ENCODE measurements at regions not wholly inside any gene's neighbourhood (a gene's known extent, or its start where the extent isn't known, plus 50 kb on each side); places are given as distances from the start of the nearest gene placed in this dataset.

DNA sequence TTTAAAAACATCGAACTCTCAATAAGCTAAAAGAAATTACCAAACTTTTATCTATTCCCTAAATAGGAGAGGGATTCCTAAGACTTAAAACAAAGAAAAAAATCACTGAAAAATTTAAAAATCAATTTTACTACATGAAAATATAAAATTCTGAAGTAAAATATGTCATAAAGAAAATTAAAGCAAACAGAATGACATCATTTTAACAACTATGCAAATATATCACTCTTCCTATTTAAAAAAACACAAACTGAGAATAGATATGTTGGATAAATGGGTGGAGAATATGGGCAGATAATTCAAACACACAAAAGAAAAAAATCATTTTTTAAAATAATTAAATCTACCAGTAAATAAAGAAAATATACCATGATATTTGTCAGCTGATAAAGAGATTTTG, 510.0 kb downstream of the BCL11B start:
- DNase-seq (ENCODE audit: low spot score), result no peak

DNA sequence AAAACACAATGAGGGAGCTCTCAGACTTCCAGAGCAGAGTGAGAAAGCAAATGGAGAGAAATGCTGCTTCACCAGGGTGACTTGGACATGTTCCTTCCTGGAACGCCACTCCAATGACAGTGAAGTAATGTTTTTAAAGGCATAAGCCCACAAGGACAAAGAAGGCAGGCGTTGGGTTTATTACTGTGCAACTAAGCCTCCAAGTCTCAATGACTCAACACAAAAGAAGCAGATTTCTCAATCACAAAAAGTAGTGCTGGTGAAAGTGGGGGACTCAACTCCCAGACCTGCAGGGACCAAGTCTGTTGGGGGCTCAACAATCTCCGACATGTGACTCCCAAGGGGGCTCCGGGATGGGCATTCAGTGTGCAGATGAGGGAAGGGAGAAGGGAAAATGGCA, 505.2 kb downstream of the BCL11B start:
- DNase-seq (ENCODE audit: low spot score), result no peak

DNA sequence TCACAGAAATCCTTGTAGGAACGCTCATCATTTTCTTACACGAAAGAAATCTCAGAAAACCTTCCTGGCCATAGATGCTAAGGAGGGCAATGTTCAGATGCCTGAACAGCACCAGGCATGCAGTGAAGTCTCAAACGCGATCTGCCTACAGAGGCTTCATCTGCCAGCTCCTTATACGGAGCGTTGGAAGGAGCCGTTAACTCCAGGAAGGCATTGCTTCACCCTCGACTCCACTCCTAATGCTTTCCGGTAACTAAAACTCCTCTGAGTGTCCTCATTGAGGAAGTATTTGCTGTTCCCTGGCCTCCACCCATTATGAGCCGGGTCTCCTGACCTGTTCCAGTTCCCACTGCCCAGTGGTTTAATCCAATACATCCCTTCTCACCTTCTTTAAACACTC, 502.7 kb downstream of the BCL11B start:
- DNase-seq (ENCODE audit: low spot score), result no peak

DNA sequence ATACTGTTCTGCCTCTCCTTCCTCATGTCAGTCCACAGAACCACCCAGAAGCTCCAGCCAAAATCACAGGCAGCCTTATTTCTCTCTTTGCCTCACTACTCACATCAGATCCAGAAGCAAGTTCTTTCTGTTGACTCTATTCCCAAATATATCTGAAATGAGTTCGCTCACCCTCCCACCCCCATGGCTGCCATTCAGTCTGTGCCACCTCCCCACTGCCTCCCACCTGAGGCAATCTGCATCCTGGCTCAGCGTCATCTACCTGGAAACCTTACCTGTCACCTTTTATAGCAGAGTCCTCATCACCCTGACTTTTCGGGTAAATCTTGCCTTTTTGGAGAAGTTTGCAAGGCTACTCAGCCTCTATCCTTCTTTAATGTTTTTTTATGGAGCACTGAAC, 501.8 kb downstream of the BCL11B start:
- no peak for DNase-seq (ENCODE audit: low spot score)

DNA sequence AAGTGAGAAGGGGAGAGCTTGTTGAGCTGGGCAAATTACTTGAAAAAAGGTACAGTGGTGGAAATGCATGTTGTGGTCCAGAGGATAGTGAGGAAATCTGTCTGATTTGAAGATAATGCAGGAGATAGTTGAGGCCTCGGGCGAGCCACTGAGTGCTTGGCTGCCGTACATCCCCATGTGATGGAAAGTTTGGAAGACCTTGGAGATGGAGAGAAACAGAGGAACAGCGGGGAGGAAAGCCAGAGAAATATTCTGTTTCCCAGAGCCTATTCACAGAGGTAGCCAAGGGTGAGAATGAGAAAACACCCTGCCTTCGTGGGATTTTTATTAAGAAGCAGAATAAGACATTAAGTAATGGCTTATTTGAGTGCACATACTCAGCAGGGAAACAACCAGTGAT, 498.2 kb downstream of the BCL11B start:
- DNase-seq (ENCODE audit: low spot score), result no peak

DNA sequence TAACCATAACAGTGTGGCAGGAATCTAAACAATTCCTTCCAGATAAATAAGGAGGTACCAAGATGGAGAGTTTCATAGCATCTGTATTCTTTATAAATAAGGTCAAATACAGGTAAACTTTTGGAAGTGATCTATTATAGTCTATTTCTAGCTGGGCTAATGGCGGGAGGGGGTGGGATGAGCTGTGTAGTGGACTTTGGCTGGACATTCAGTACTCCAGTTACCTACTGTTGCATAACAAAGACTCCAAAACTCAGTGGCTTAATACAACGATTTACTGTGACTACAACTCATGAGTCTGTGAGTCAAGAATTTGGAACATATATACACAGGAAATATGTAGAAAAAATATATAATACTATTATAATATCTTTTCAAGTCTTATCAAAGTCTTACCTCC, 496.1 kb downstream of the BCL11B start:
- DNase-seq (ENCODE audit: low spot score), result no peak

DNA sequence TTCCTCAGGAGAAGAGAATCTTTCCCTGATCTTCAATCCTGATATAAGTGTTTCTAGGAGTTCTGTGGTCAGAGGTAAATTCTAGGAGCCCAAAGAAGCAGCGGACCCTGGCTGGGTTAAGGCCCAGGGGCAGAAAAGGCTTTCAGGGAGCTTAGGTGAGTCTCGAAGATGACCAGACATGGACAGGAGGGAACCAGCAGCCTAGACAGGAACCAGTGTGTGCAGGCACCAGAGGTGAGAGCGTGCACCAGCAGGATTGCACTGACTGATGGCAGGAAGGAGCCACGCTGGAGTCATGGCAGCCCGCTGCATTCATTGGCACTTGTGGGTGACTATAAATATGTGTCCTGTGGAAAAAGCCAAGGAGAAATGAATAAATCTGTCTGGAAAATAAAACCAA, 489.9 kb downstream of the BCL11B start:
- DNase-seq (ENCODE audit: low spot score), result no peak

DNA sequence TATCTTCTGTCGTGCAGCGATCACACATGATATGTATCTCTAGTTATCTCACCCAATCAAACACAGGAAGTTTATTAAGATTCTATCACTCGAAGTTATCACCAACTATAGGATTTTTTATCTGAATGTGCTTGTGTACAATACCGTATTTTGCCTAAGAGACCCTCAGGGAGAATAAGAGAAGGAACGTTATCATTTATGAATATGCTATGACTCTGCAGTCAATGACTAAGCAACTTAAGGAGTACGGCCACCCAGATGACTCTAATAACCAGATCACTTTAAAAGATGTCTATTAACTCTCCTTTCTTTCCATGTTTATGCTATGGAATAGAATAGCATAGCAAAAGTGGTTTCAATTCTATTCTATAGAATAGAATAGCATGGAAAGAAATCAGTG, 486.4 kb downstream of the BCL11B start:
- DNase-seq (ENCODE audit: low spot score), result no peak

DNA sequence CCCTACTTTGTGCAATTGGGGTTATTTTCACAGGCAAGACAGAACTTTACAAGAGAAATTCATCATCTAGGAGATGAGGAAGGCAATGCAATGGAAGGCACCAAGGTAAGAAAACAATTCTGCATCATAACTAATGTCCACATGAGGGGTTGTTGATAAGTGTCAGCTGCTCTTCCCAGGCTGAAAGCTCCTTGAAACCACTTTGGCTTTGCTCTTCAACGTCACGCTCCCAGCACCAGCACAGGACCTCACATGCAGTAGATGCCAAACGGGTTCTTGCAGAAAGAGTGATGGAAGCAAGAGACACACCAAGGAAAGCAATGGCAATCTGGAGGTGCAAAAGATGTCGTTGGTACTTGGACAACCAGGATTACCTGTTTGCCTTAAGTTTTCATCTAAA, 485.5 kb downstream of the BCL11B start:
- DNase-seq (ENCODE audit: low spot score), result no peak

DNA sequence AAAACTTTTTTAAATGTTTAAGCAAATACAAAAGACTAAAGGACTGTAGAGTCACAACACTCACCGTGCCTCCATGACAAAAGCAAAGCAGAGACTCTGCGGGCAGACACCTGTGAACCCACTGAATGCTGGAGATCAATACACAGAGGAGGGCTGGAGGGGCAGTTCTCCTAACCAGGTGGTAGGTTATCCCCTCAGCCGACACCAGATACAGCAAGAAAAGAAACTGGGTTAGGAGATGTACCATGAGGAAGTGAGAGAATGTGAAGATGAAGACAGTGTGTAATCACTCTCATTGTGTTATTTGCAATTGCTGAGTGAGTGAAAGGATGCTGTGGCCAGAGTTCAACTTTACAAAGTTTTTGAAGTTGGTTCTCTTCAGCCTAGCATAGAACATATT, 480.3 kb downstream of the BCL11B start:
- DNase-seq (ENCODE audit: low spot score), result no peak

DNA sequence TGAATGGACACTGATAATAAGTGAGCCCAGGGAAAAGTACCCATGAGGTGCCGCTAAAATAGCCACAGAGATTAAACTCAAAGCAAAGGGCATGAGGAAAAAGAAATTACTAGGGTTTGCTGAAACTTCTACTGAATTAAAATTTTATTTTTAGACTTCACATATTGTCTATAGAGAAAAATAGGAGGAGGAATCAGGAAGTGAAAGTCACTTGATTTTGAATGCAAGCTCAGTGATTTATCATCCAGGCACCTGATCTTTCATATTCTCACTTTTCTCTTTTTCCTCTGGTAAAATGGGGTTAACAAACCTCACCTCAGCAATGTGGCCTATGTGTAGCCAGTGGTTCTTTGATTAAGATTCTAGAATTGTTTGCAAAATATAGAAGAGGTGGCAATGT, 479.8 kb downstream of the BCL11B start:
- DNase-seq (ENCODE audit: low spot score), result no peak

DNA sequence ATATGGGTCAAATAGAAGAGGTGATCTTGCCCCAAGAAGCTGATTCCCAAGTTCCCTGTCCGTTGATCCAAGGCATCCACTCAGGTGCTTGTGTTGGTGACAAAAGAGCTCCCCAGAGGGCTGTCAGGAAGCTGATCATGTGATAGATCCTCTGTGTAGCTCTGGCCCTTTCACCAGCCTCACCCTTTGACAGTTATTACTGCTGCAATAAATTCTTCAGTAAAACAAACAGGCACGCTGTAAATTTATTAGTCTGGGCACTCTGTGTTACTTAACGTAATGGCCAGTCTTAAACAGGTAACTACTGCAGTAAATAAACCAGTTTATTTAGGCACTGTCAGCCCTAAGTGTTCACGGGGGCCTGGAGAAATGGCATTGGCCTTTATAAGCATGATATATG, 473.9 kb downstream of the BCL11B start:
- DNase-seq (ENCODE audit: low spot score), result no peak

DNA sequence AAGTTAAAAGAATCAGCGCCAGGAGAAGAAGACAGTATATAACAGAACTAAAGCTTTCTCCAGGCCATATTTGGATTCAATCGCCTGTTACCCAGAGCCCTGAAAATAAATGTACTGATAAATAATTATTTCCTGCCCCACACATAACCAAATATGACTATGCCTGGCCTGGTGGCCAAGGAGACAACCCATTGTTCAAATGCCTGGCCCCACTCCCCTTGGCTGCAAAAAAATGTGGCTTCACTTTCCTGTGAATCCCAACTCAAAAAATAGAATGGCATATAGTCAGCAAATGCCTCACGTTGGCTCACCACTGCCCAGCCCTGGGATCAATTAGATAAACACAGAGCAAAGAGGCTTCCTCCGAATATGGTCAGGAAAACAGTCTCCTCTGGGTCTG, 472.1 kb downstream of the BCL11B start:
- DNase-seq (ENCODE audit: low spot score), result no peak

DNA sequence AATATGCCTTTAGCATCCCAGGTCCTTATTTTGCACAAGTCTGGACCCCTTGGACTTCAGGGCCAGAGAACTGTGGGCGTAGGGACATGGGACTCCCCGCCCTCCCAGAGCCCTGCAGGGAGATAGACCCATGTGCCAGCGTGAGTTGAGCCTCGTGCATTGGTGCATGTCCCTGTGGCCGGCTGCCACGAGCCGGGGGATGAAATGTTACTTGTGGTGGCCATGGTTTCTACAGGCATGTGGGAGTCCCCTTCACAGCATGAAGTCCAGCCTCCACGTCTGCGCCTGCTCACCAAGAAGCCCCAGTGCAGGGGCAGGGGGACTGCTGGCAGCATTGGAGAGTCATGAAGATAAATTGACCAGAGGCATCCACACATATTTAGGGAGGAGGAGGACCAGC, 470.0 kb downstream of the BCL11B start:
- DNase-seq (ENCODE audit: low spot score), result no peak

DNA sequence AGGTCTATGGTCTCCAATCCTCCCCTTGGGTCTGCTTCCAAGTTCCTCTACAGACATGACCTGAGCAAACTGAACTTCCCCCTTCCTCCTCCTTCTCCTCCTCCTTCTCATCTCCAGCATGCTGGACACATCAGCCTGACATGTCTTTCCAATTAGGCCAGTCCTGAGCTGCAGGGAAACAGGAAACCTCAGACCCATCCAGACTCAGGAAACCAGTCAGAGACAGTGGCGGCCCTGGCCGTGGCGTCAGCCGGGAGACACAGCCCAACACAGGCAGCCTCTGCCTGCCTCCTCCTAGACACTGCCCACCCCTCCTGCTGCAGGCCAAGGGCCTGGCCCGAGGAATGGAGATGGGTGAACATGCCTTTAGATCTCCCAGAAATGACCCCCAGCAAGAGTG, 468.8 kb downstream of the BCL11B start:
- no peak for DNase-seq (ENCODE audit: low spot score)

DNA sequence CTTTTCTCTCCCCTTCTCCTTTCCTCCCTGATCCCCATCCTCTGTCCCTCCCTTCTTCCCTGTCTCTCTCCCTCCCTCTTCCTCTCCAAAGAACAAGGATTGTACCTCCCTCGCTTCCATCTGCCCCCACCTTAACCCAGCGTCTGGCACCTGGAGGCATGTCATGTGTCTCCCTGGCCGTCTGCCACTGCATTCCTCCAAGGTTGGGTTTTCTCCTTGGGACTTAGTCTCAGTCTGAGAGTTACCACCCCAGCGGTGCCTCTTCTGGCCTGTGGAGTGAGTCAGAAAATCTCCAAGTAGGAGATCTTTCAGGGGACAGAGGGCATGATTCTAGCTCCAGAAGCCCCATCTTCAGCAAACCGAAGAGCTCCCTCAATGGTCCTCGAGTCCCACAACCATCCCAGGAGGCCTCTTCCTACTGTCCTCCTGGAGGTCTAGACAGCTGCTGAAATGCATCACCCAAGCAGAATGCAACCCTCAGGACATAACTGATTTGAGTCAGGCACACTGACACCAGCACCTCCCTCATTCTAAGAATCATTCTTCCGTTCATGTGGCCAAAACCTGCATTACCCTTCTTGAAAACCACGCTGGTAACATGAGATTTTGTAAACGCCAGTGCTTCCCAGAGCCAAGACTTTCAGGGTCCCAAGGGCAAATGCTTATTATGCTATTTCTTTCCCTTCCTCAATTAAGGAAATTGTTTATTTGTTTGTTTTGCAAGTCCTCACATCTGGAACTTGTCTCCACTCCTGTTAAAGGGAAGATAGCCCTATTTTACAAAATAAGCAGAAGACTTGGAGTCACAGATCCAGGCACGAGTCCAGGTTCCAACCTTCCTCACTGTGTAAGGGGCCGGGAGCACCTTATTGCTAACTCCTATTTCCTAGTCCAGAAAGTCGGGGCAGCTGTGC, 463.2 kb downstream of the BCL11B start:
- no peak for DNase-seq (ENCODE audit: low spot score)

DNA sequence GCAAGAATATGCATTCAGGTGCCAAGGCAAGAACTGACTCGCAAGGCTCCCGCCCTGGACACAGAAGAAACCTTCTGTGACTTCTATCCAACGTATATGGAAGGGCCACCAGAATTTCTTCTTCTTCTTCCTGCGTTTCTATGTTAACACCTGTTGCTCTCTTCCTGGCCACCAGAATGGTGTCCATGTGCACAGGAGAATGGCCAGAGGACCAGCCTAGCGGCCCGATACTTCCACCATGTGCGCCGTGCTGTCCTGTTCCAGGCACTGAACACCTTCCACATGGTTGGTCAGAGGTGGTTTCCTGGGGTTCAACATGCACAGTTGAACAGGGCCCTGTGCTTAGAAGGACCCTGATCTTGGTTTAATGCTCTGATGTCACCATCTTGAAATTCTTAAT, 455.8 kb downstream of the BCL11B start:
- DNase-seq (ENCODE audit: low spot score), result no peak

DNA sequence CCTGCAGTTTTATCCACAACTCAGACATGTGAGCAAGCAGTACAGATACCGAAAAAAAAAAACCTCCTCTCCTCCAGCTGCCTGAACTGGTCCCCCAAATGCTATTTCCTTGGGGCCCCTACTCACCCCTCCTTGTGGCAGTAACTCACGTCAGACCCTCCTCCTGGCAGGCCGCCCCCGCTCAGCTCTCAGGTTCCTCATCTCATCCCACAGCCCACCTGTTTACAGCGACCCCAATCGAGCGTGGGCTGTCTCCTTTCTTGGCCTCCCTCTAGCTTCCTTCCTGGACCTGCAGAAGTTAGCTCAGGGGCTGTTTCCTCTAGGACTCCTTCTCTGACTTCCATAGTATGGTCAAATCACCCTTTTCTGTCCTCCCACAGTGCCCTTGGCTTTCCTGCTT, 455.3 kb downstream of the BCL11B start:
- no peak for DNase-seq (ENCODE audit: low spot score)

DNA sequence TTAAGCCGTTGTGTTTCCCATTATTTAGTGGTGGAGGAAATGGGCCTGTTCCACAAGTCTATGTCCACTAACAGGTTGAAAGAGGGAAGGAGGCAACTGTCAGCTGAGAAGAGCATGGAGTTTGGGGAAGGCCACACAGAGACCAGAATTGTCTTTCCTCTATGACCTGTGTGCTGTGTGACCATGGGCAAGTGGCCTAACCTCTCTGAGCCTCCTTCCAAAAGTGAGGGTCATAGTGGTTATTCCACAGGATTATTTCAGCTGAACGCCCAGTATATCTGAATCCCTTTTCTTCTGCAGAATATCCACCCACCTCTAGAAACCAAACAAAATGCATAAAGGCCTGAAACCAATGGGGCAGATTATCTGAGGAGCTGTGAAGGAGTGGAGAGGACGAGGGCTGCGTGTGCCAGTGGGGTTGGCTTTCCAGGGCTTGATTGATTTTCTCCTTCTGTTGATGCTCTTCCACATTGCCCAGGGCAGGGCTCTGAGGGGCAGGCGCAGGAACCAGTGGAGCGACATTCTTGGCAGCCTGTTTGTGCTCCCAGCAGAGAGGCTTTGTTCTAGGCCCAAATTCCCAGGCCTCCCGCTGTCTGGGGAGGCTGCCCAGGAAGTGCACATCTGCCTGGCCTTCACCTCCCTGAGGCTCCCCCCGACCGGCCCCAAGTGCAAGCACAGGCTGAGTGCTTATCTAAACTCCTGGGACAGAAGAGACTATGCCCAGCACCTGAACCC, 452.7 kb downstream of the BCL11B start:
- DNase-seq (ENCODE audit: low spot score), result no peak

DNA sequence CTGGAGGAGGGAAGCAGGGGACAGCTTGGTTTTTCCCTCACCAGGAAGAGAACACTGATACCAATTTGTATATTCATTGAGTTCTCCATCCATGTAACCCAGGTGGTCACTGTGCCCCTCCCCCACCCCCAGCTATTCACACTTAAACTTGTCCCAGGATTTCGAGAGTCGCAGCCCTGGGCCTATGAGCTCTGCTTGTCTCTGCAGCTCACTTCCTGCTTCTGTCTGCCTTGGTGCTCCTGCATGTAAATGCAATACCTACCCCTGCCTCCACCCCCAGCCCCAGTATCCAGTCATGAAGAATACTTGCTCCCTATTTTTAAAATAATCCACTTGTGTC, 452.2 kb downstream of the BCL11B start:
- no peak for DNase-seq (ENCODE audit: low spot score)

DNA sequence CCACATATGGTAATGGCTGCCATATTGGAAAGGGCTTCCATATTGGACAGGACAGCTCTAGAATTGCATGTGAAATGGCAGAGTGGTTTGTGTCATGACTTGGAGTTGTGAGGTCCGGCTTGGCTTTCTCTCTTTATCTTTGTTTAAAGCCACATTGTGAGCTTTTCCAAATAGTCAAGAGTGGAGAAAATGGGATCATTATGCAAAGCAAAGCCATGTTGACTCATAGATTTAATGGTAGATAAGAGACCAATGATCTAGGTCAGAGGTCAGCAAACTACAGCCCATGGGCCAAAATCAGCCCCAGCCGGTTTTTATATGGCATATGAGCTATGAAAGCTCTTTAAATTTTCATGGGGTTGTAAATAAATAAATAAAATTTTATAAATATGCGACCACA, 449.1 kb downstream of the BCL11B start:
- no peak for DNase-seq (ENCODE audit: low spot score)

DNA sequence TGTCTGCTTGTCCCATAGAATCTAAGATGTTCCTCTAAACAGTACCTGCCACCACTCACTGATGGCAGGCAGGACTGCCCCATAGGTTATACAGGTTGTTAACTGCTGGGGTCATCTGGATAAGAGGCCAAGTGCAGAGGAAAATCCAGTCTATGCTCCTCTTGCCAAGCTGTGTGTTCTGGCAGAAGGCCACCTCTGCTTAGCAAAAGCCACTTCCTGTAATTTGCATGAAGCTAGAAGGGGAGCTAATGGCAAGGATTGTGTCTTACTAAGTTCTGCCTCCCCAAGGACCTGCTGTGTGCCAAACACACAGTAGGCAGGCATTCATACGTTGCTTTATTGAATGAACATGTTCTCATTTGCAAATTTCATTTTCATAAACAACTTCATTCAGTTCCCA, 445.4 kb downstream of the BCL11B start:
- DNase-seq (ENCODE audit: low spot score), result no peak

DNA sequence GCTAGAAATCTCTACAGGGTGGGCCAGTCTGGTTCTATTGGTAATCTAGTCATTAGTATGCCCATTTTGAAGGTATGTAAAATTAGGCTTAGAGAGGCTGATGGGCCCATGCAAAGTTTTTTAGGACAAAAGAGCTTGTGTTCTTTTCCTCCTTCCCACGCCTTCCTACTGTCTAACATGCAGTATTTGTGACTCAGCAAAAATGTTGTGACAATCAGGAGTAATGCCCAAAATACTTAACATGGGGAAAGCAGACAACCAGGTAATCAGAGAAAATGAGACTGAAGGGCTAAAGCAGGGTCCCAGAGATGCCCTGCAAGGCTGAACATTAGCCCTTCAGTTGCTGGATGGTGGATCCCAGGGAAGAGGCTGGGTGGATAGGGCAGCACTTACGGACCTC, 437.9 kb downstream of the BCL11B start:
- no peak for DNase-seq (ENCODE audit: low spot score)
